Lung (tissue), 11 donors: ENCODE measurements at regions not wholly inside any gene's neighbourhood (a gene's known extent, or its start where the extent isn't known, plus 50 kb on each side); places are given as distances from the start of the nearest gene placed in this dataset.

Source experiments
- ATAC-seq: fragments of 200-7000 bp; cut with Tn5 transposase; one replicate; pipeline ENCODE4 v1.9.1; 2020; ENCODE audit warnings: moderate number of reproducible peaks; ENCODE audit not compliant: insufficient read depth, low FRiP score
- DNase-seq, 3 donors: peaks; one replicate each; pipeline ENCODE4 v3.0.0-alpha.2; 2013 to 2017
- H3K27ac ChIP-seq, 2 donors: one replicate each; pipeline ENCODE4 v1.5.1; 2013; ENCODE audit warnings: mild to moderate bottlenecking in 2 of 2, moderate library complexity in 2 of 2, control low read depth in 1 of 2, inconsistent platforms in 1 of 2, low read depth in 1 of 2, low read length in 1 of 2
- H3K27me3 ChIP-seq, 3 donors: one replicate each; pipeline ENCODE4 v1.5.1; 2013; ENCODE audit warnings: low read length in 2 of 3; ENCODE audit not compliant: control insufficient read depth in 3 of 3, insufficient read depth in 3 of 3
- H3K36me3 ChIP-seq, 4 donors: one replicate each; pipeline ENCODE4 v1.5.1; 2013; ENCODE audit warnings: low read length in 4 of 4, mild to moderate bottlenecking in 1 of 4, moderate library complexity in 1 of 4; ENCODE audit not compliant: control insufficient read depth in 4 of 4, insufficient read depth in 4 of 4
- H3K4me1 ChIP-seq, 5 donors: one replicate each; pipeline ENCODE4 v1.5.1; 2013; ENCODE audit warnings: low read length in 5 of 5, mild to moderate bottlenecking in 2 of 5, moderate library complexity in 1 of 5; ENCODE audit not compliant: control insufficient read depth in 5 of 5, insufficient read depth in 5 of 5
- H3K4me3 ChIP-seq: one replicate; pipeline ENCODE4 v1.5.1; 2013; ENCODE audit warnings: mild to moderate bottlenecking, control low read depth, moderate library complexity
- H3K9ac ChIP-seq, 2 donors: one replicate each; pipeline ENCODE4 v1.5.1; 2013; ENCODE audit warnings: low read length in 2 of 2, control low read depth in 1 of 2; ENCODE audit not compliant: insufficient read depth in 1 of 2
- H3K9me3 ChIP-seq, 4 donors: one replicate each; pipeline ENCODE4 v1.5.1; 2013; ENCODE audit warnings: low read length in 3 of 4, mild to moderate bottlenecking in 1 of 4, moderate library complexity in 1 of 4; ENCODE audit not compliant: control insufficient read depth in 4 of 4, insufficient read depth in 3 of 4
- WGBS, 2 donors: extraction: QIAGEN DNeasy Blood & Tissue Kit; methylation state at CpG; one replicate each; pipeline ENCODE4 v1.1.7; 2013; 5-methylcytosine and 5-hydroxymethylcytosine counted together
- TF ChIP-seq, protein P1 (sequence below): IDR thresholded peaks from 2 replicates; pipeline ENCODE4 v1.5.1; 2012; ENCODE audit warnings: mild to moderate bottlenecking; ENCODE audit errors: control extremely low read depth, extremely low read depth
- donor health status: control.
- donor health status: control.
- donor health status: Bipolar disorder and iron deficiency.
- donor health status: healthy.
- donor health status: DM: yes; HTN: yes; CAD: no.

DNA sequence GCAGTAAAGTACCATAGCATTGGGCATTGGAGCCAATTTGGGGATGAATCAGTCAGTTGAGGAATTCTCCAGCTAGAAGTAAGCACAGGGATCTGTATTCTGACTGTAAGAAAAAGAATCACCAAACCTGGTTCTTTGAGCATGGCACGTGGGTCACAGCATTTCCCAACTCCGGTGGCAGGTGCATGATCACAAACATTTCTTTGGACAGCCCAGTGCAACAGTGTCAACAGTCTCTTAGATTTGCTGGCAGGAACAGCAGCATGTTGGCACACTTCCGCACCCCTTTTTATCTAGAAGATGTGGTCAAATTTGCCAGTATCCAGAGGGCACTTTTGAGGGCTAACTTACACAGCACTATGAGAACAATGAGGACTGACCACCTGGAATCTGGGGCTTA, 437.5 kb upstream of the GHITM start:
- no peaks in the 10 kb centered on the region for H3K36me3 ChIP-seq
- H3K27me3 ChIP-seq: no peaks in the 10 kb centered on the region
- WGBS, 2 donors: 89 to 92% methylated on average over 3 of the region's 3 CpGs
- H3K9ac ChIP-seq: no peak overlapping the region
- no peak overlapping the region for H3K27ac ChIP-seq
- TF ChIP-seq, protein P1, sequence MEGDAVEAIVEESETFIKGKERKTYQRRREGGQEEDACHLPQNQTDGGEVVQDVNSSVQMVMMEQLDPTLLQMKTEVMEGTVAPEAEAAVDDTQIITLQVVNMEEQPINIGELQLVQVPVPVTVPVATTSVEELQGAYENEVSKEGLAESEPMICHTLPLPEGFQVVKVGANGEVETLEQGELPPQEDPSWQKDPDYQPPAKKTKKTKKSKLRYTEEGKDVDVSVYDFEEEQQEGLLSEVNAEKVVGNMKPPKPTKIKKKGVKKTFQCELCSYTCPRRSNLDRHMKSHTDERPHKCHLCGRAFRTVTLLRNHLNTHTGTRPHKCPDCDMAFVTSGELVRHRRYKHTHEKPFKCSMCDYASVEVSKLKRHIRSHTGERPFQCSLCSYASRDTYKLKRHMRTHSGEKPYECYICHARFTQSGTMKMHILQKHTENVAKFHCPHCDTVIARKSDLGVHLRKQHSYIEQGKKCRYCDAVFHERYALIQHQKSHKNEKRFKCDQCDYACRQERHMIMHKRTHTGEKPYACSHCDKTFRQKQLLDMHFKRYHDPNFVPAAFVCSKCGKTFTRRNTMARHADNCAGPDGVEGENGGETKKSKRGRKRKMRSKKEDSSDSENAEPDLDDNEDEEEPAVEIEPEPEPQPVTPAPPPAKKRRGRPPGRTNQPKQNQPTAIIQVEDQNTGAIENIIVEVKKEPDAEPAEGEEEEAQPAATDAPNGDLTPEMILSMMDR: no peak
- no peak for ATAC-seq
- H3K4me1 ChIP-seq: no peaks in the 10 kb centered on the region
- H3K9me3 ChIP-seq: no peaks in the 10 kb centered on the region
- DNase-seq: no peak
- H3K4me3 ChIP-seq: no peak overlapping the region

DNA sequence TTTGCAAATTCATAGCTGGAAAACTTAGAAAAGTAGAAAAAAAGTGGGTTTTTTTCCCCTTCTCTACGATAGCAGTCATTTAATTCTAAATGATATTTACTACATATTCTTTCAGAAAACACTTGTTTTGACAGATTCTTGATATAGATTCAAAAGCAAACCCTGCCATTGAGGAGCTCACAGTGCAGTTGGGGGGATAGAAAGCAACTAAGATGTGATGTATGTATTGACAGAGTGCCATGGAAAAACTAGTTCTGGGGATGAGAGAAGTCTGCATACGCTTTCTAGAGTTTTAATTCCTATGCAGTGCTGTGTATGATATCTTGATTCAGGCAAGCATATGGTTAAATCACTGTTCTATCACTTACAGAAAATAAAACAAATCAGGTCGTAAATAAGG, 436.6 kb upstream of the GHITM start:
- DNase-seq (no peak), ATAC-seq (no peak)
- Histone ChIP-seq H3K9me3 (no peaks in the 10 kb centered on the region), H3K4me3 (no peak overlapping the region), H3K27me3 (no peaks in the 10 kb centered on the region), H3K4me1 (no peaks in the 10 kb centered on the region), H3K9ac (no peak overlapping the region), H3K27ac (no peak overlapping the region), H3K36me3 (no peaks in the 10 kb centered on the region)
- WGBS, 2 donors: 74 to 75% methylated on average over 3 of the region's 3 CpGs
- TF ChIP-seq, protein P1: no peak

DNA sequence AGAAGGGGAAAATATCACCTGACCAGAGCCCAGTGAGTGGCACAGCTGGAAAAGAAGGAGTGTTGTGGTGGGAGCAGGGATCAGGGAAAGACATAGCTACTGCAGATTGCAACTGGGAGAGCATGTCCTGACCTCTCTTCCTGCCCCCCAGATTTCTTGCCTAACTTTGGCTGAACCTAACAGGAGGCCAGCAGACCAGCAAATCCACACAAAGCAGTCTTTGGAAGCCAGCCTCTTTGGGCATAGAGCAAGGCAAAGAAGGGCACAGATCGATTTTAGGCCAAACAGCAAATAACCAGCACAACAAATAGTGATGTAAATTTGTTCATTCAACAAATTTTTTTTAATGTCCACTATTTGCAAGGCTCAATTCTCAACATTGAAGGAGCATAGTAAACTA, 433.2 kb upstream of the GHITM start:
- H3K27ac ChIP-seq: no peak overlapping the region
- TF ChIP-seq, protein P1: no peak
- H3K27me3 ChIP-seq: no peaks in the 10 kb centered on the region
- ATAC-seq (no peak), DNase-seq (no peak)
- H3K9ac ChIP-seq: no peak overlapping the region
- no peak overlapping the region for H3K4me3 ChIP-seq
- 55 to 59% methylated on average over 1 of the region's 1 CpG for WGBS, 2 donors
- H3K4me1 ChIP-seq: no peaks in the 10 kb centered on the region
- H3K9me3 ChIP-seq: no peaks in the 10 kb centered on the region
- H3K36me3 ChIP-seq: no peaks in the 10 kb centered on the region

DNA sequence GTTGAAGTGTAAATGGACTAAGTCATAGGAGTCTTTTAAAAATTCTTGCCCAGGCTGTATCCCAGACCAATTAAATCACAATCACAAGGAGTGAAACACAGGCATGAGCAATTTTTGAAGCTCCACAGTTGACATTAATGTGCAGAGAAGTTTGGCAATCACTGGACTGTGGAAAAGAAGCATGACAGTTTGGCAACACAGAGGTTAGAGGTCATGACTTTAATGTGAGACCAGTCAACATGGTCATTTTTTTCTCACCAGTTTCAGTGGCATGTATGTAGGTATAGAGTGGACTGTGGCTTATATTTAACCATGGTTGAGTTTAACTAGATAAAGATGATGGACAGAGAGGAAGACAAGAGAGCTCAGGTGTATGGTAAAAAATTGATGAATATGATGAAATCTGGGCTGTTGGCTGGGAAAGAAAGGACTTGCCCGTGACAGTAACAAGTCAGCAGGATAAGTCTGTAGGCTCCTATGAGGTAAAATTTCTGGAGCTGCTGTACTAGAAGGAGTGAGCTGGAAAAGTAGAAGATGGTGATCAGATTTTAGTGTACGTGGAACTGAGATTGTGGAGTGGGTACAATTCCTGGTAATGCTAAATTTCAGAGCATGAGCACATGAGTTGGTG, 432.2 kb upstream of the GHITM start:
- 74 to 77% methylated on average over 2 of the region's 2 CpGs for WGBS, 2 donors

More for the DNA sequence above, 432.2 kb upstream of the GHITM start:
- peak in 2 of 3 donors; percentile 6 to 28 for DNase-seq
- ATAC-seq: no peak
- no peak overlapping the region for H3K4me3 ChIP-seq
- no peaks in the 10 kb centered on the region for H3K27me3 ChIP-seq
- TF ChIP-seq, protein P1: no peak
- H3K9ac ChIP-seq: no peak overlapping the region
- no peaks in the 10 kb centered on the region for H3K4me1 ChIP-seq
- H3K9me3 ChIP-seq: no peaks in the 10 kb centered on the region
- no peak overlapping the region for H3K27ac ChIP-seq
- no peaks in the 10 kb centered on the region for H3K36me3 ChIP-seq
